GM23338 (cell line): ENCODE measurements at regions not wholly inside any gene's neighbourhood (a gene's known extent, or its start where the extent isn't known, plus 50 kb on each side); places are given as distances from the start of the nearest gene placed in this dataset.

Experiments used
- ATAC-seq: fragments of 200-7000 bp; cut with Tn5 transposase; 3 replicates; pipeline ENCODE4 v1.9.1; 2020
- DNase-seq: peaks from one replicate; pipeline ENCODE4 v3.0.0-alpha.2; 2015; ENCODE audit warnings: low spot score
- H2AFZ ChIP-seq: fragments of 200-600 bp; sonication (generic); 2 replicates; pipeline ENCODE4 v1.8.0; 2016; ENCODE audit warnings: antibody characterized with exemption, mild to moderate bottlenecking, moderate library complexity
- H3F3A ChIP-seq: fragments of 200-600 bp; sonication (generic); replicated peaks from 2 replicates; pipeline ENCODE4 v1.8.0; 2017; ENCODE audit warnings: antibody characterized with exemption, mixed run types, low read depth
- H3K27ac ChIP-seq: fragments of 200-600 bp; sonication (generic); 2 replicates; pipeline ENCODE4 v1.6.1; 2016; ENCODE audit warnings: low read depth
- H3K27me3 ChIP-seq: fragments of 200-600 bp; sonication (generic); 2 replicates; pipeline ENCODE4 v1.8.0; 2016; ENCODE audit warnings: mild to moderate bottlenecking, mixed run types, moderate library complexity; ENCODE audit not compliant: insufficient read depth
- H3K36me3 ChIP-seq: fragments of 200-600 bp; sonication (generic); 2 replicates; pipeline ENCODE4 v1.8.0; 2016; ENCODE audit warnings: mild to moderate bottlenecking; ENCODE audit not compliant: insufficient read depth
- H3K4me1 ChIP-seq: fragments of 200-600 bp; sonication (generic); 2 replicates; pipeline ENCODE4 v1.8.0; 2016; ENCODE audit warnings: mild to moderate bottlenecking, moderate library complexity; ENCODE audit not compliant: insufficient read depth
- H3K4me2 ChIP-seq: fragments of 200-600 bp; sonication (generic); 2 replicates; pipeline ENCODE4 v1.7.1; 2017; ENCODE audit warnings: mixed run types
- H3K4me3 ChIP-seq: fragments of 200-600 bp; sonication (generic); 2 replicates; pipeline ENCODE4 v1.6.1; 2016; ENCODE audit warnings: mixed run types
- H3K79me2 ChIP-seq: fragments of 200-600 bp; sonication (generic); replicated peaks from 2 replicates; pipeline ENCODE4 v1.8.0; 2017; ENCODE audit warnings: mild to moderate bottlenecking; ENCODE audit not compliant: insufficient read depth
- H3K9me2 ChIP-seq: fragments of 200-600 bp; sonication (generic); 2 replicates; pipeline ENCODE4 v1.8.0; 2017; ENCODE audit not compliant: insufficient read depth
- H4K20me1 ChIP-seq: fragments of 200-600 bp; sonication (generic); replicated peaks from 2 replicates; pipeline ENCODE4 v1.8.0; 2017; ENCODE audit warnings: mild to moderate bottlenecking; ENCODE audit not compliant: insufficient read depth
- H3K27ac Mint-ChIP-seq: 2 replicates; pipeline ENCODE4 v1.8.0; 2020; ENCODE audit warnings: inconsistent platforms, mild to moderate bottlenecking, moderate library complexity, mixed read lengths
- H3K27me3 Mint-ChIP-seq: 3 replicates; pipeline ENCODE4 v1.8.0; 2022; ENCODE audit warnings: low read depth, mild to moderate bottlenecking, moderate library complexity, mixed read lengths, inconsistent platforms; ENCODE audit not compliant: insufficient read depth, poor library complexity
- H3K36me3 Mint-ChIP-seq: 3 replicates; pipeline ENCODE4 v1.8.0; 2021; ENCODE audit warnings: low read depth, mild to moderate bottlenecking, inconsistent platforms, moderate library complexity, mixed read lengths
- H3K4me1 Mint-ChIP-seq: 3 replicates; pipeline ENCODE4 v1.8.0; 2020; ENCODE audit warnings: mild to moderate bottlenecking, inconsistent platforms, mixed read lengths
- H3K4me3 Mint-ChIP-seq: 3 replicates; pipeline ENCODE4 v1.8.0; 2021; ENCODE audit warnings: moderate library complexity, mild to moderate bottlenecking, inconsistent platforms, mixed read lengths
- H3K9me3 Mint-ChIP-seq: 3 replicates; pipeline ENCODE4 v1.8.0; 2020; ENCODE audit warnings: moderate library complexity, mild to moderate bottlenecking, inconsistent platforms, mixed read lengths
- CREB1 ChIP-seq: fragments of 250-450 bp; sonication (Bioruptor Pico); IDR thresholded peaks from 2 replicates; pipeline ENCODE4 v1.5.0; 2020; ENCODE audit warnings: low read depth, mild to moderate bottlenecking, moderate library complexity
- EZH2 ChIP-seq: fragments of 200-600 bp; sonication (generic); IDR thresholded peaks from one replicate; pipeline ENCODE4 v1.8.0; 2017; ENCODE audit warnings: antibody characterized with exemption, mild to moderate bottlenecking, low read depth; ENCODE audit not compliant: unreplicated experiment
- EZH2phosphoT487 ChIP-seq: fragments of 200-600 bp; sonication (generic); IDR thresholded peaks from one replicate; pipeline ENCODE4 v1.8.1; 2018; ENCODE audit warnings: antibody characterized with exemption; ENCODE audit not compliant: unreplicated experiment
- JUNB ChIP-seq: IDR thresholded peaks from one replicate; pipeline ENCODE4 v1.6.1; 2016; ENCODE audit warnings: antibody characterized with exemption; ENCODE audit not compliant: unreplicated experiment
- NANOG ChIP-seq: IDR thresholded peaks from 2 replicates; pipeline ENCODE4 v1.6.1; 2016; ENCODE audit warnings: antibody characterized with exemption, borderline replicate concordance
- POLR2AphosphoS5 ChIP-seq: IDR thresholded peaks from 2 replicates; pipeline ENCODE4 v1.6.1; 2016; ENCODE audit warnings: antibody characterized with exemption, low read depth
- STAT1 ChIP-seq: IDR thresholded peaks from one replicate; pipeline ENCODE4 v1.6.1; 2016; ENCODE audit warnings: antibody characterized with exemption; ENCODE audit not compliant: unreplicated experiment
- ZNF114 ChIP-seq: fragments of 250-450 bp; sonication (Bioruptor Pico); IDR thresholded peaks from 2 replicates; pipeline ENCODE4 v1.5.0; 2020; ENCODE audit warnings: mild to moderate bottlenecking, moderate library complexity
- ZNF331 ChIP-seq: fragments of 250-450 bp; sonication (Bioruptor Pico); IDR thresholded peaks from 2 replicates; pipeline ENCODE4 v1.5.0; 2020; ENCODE audit warnings: low read depth, mild to moderate bottlenecking, moderate library complexity
- TF ChIP-seq, protein P1 (sequence below): IDR thresholded peaks from 2 replicates; pipeline ENCODE4 v1.6.1; 2016; ENCODE audit warnings: antibody characterized with exemption
- TF ChIP-seq, protein P2 (sequence below): fragments of 250-450 bp; sonication (Bioruptor Pico); IDR thresholded peaks from 2 replicates; pipeline ENCODE4 v1.5.0; 2020; ENCODE audit warnings: mild to moderate bottlenecking, moderate library complexity
- TF ChIP-seq, protein P3 (sequence below): IDR thresholded peaks from one replicate; pipeline ENCODE4 v1.6.1; 2018; ENCODE audit warnings: antibody characterized with exemption; ENCODE audit not compliant: unreplicated experiment
- TF ChIP-seq, protein P4 (sequence below), 2 experiments: fragments of 200-600 bp in 1 of 2; sonication (generic) in 1 of 2; conservative IDR thresholded peaks; 2 replicates each; pipeline versions ENCODE4 v1.5.1 to v1.6.1; 2016 to 2017; ENCODE audit warnings: antibody characterized with exemption in 2 of 2, low read depth in 2 of 2, mild to moderate bottlenecking in 2 of 2, moderate library complexity in 1 of 2

DNA sequence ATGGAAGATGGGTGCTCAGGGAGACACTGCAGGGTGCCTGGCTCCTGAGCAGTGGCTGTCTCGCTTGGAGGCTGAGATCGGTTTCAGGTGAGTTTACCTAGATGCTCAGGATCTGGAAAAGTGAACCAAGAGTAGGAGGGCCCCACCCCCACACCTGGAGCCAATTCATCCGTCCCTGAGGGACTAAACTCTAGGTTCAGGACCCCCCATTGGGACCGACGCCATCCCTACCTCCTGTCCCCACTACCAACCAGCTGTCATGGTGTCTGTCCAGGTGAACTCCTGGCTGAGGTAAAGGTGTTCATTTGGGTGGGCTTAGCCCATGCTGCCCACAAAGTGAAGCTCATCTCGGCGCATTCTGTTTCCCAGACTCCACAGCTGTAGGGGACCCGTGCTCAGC lies 174.6 kb upstream of the PLPP4 start:
- no peaks in the 10 kb centered on the region for H4K20me1 ChIP-seq
- H3K4me3 Mint-ChIP-seq: no peak overlapping the region
- H3K9me2 ChIP-seq: 0 out of 2 replicates have a peak, but pooled peaks cover 5% of the 10 kb centered on the region
- DNase-seq (no peak), ATAC-seq (no peak)
- H3K4me3 ChIP-seq: no peak overlapping the region
- no peak overlapping the region for H3K27ac Mint-ChIP-seq
- H3K27me3 ChIP-seq: no peaks in the 10 kb centered on the region; the same call in 1 of the 2 replicates
- no peaks in the 10 kb centered on the region for H3K36me3 ChIP-seq
- no peaks in the 10 kb centered on the region for H3K79me2 ChIP-seq
- H3K36me3 Mint-ChIP-seq: no peaks in the 10 kb centered on the region
- no peak for TF ChIP-seq STAT1
- TF ChIP-seq ZNF331 (CRISPR knock-in tag): no peak
- TF ChIP-seq, protein P1, sequence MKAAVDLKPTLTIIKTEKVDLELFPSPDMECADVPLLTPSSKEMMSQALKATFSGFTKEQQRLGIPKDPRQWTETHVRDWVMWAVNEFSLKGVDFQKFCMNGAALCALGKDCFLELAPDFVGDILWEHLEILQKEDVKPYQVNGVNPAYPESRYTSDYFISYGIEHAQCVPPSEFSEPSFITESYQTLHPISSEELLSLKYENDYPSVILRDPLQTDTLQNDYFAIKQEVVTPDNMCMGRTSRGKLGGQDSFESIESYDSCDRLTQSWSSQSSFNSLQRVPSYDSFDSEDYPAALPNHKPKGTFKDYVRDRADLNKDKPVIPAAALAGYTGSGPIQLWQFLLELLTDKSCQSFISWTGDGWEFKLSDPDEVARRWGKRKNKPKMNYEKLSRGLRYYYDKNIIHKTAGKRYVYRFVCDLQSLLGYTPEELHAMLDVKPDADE: no peak
- TF ChIP-seq, protein P2, sequence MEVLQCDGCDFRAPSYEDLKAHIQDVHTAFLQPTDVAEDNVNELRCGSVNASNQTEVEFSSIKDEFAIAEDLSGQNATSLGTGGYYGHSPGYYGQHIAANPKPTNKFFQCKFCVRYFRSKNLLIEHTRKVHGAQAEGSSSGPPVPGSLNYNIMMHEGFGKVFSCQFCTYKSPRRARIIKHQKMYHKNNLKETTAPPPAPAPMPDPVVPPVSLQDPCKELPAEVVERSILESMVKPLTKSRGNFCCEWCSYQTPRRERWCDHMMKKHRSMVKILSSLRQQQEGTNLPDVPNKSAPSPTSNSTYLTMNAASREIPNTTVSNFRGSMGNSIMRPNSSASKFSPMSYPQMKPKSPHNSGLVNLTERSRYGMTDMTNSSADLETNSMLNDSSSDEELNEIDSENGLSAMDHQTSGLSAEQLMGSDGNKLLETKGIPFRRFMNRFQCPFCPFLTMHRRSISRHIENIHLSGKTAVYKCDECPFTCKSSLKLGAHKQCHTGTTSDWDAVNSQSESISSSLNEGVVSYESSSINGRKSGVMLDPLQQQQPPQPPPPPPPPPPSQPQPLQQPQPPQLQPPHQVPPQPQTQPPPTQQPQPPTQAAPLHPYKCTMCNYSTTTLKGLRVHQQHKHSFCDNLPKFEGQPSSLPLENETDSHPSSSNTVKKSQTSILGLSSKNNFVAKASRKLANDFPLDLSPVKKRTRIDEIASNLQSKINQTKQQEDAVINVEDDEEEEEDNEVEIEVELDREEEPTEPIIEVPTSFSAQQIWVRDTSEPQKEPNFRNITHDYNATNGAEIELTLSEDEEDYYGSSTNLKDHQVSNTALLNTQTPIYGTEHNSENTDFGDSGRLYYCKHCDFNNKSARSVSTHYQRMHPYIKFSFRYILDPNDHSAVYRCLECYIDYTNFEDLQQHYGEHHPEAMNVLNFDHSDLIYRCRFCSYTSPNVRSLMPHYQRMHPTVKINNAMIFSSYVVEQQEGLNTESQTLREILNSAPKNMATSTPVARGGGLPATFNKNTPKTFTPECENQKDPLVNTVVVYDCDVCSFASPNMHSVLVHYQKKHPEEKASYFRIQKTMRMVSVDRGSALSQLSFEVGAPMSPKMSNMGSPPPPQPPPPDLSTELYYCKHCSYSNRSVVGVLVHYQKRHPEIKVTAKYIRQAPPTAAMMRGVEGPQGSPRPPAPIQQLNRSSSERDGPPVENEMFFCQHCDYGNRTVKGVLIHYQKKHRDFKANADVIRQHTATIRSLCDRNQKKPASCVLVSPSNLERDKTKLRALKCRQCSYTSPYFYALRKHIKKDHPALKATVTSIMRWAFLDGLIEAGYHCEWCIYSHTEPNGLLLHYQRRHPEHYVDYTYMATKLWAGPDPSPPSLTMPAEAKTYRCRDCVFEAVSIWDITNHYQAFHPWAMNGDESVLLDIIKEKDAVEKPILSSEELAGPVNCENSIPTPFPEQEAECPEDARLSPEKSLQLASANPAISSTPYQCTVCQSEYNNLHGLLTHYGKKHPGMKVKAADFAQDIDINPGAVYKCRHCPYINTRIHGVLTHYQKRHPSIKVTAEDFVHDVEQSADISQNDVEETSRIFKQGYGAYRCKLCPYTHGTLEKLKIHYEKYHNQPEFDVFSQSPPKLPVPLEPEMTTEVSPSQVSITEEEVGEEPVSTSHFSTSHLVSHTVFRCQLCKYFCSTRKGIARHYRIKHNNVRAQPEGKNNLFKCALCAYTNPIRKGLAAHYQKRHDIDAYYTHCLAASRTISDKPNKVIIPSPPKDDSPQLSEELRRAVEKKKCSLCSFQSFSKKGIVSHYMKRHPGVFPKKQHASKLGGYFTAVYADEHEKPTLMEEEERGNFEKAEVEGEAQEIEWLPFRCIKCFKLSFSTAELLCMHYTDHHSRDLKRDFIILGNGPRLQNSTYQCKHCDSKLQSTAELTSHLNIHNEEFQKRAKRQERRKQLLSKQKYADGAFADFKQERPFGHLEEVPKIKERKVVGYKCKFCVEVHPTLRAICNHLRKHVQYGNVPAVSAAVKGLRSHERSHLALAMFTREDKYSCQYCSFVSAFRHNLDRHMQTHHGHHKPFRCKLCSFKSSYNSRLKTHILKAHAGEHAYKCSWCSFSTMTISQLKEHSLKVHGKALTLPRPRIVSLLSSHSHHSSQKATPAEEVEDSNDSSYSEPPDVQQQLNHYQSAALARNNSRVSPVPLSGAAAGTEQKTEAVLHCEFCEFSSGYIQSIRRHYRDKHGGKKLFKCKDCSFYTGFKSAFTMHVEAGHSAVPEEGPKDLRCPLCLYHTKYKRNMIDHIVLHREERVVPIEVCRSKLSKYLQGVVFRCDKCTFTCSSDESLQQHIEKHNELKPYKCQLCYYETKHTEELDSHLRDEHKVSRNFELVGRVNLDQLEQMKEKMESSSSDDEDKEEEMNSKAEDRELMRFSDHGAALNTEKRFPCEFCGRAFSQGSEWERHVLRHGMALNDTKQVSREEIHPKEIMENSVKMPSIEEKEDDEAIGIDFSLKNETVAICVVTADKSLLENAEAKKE (CRISPR knock-in tag): no peak
- no peak for TF ChIP-seq ZNF114 (CRISPR knock-in tag)
- TF ChIP-seq JUNB: no peak
- TF ChIP-seq, protein P3, sequence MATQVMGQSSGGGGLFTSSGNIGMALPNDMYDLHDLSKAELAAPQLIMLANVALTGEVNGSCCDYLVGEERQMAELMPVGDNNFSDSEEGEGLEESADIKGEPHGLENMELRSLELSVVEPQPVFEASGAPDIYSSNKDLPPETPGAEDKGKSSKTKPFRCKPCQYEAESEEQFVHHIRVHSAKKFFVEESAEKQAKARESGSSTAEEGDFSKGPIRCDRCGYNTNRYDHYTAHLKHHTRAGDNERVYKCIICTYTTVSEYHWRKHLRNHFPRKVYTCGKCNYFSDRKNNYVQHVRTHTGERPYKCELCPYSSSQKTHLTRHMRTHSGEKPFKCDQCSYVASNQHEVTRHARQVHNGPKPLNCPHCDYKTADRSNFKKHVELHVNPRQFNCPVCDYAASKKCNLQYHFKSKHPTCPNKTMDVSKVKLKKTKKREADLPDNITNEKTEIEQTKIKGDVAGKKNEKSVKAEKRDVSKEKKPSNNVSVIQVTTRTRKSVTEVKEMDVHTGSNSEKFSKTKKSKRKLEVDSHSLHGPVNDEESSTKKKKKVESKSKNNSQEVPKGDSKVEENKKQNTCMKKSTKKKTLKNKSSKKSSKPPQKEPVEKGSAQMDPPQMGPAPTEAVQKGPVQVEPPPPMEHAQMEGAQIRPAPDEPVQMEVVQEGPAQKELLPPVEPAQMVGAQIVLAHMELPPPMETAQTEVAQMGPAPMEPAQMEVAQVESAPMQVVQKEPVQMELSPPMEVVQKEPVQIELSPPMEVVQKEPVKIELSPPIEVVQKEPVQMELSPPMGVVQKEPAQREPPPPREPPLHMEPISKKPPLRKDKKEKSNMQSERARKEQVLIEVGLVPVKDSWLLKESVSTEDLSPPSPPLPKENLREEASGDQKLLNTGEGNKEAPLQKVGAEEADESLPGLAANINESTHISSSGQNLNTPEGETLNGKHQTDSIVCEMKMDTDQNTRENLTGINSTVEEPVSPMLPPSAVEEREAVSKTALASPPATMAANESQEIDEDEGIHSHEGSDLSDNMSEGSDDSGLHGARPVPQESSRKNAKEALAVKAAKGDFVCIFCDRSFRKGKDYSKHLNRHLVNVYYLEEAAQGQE: no peak
- TF ChIP-seq EZH2phosphoT487: no peak
- no peak for TF ChIP-seq NANOG
- TF ChIP-seq EZH2: no peak
- TF ChIP-seq, protein P4, sequence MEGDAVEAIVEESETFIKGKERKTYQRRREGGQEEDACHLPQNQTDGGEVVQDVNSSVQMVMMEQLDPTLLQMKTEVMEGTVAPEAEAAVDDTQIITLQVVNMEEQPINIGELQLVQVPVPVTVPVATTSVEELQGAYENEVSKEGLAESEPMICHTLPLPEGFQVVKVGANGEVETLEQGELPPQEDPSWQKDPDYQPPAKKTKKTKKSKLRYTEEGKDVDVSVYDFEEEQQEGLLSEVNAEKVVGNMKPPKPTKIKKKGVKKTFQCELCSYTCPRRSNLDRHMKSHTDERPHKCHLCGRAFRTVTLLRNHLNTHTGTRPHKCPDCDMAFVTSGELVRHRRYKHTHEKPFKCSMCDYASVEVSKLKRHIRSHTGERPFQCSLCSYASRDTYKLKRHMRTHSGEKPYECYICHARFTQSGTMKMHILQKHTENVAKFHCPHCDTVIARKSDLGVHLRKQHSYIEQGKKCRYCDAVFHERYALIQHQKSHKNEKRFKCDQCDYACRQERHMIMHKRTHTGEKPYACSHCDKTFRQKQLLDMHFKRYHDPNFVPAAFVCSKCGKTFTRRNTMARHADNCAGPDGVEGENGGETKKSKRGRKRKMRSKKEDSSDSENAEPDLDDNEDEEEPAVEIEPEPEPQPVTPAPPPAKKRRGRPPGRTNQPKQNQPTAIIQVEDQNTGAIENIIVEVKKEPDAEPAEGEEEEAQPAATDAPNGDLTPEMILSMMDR (conservative IDR thresholded peaks at IDR 0.05; ENCODE audit: low read depth in 2 of 2): no peak
- TF ChIP-seq CREB1 (CRISPR knock-in tag): no peak
- TF ChIP-seq POLR2AphosphoS5: no peak
- no peak overlapping the region for H2AFZ ChIP-seq
- peaks cover 11% of the 10 kb centered on the region for H3K4me1 ChIP-seq
- H3K9me3 Mint-ChIP-seq: no peaks in the 10 kb centered on the region
- H3F3A ChIP-seq: no peaks in the 10 kb centered on the region
- peaks cover 12% of the 10 kb centered on the region for H3K27me3 Mint-ChIP-seq
- no peak overlapping the region for H3K4me2 ChIP-seq
- peaks cover 20% of the 10 kb centered on the region; the same call in 2 of the 3 replicates for H3K4me1 Mint-ChIP-seq
- no peak overlapping the region for H3K27ac ChIP-seq
